Gastrocnemius medialis (tissue), 4 donors: ENCODE measurements at regions not wholly inside any gene's neighbourhood (a gene's known extent, or its start where the extent isn't known, plus 50 kb on each side); places are given as distances from the start of the nearest gene placed in this dataset.

Source experiments
- CTCF ChIP-seq, 5 experiments: fragments of 450-650 bp in 3 of 5; fragments of 200-600 bp in 2 of 5; sonication (generic) in 2 of 5; IDR thresholded peaks in 4 of 5; conservative IDR thresholded peaks in 1 of 5; 1 replicate in 4 of 5; 2 replicates in 1 of 5; pipeline ENCODE4 v1.5.1; 2016 to 2019; ENCODE audit warnings: antibody characterized with exemption in 5 of 5, mild to moderate bottlenecking in 3 of 5, moderate library complexity in 3 of 5
- POLR2A ChIP-seq, 2 donors: fragments of 450-650 bp; IDR thresholded peaks; one replicate each; pipeline ENCODE4 v1.6.1; 2017; ENCODE audit warnings: antibody characterized with exemption in 2 of 2, mild to moderate bottlenecking in 2 of 2, moderate library complexity in 2 of 2

DNA sequence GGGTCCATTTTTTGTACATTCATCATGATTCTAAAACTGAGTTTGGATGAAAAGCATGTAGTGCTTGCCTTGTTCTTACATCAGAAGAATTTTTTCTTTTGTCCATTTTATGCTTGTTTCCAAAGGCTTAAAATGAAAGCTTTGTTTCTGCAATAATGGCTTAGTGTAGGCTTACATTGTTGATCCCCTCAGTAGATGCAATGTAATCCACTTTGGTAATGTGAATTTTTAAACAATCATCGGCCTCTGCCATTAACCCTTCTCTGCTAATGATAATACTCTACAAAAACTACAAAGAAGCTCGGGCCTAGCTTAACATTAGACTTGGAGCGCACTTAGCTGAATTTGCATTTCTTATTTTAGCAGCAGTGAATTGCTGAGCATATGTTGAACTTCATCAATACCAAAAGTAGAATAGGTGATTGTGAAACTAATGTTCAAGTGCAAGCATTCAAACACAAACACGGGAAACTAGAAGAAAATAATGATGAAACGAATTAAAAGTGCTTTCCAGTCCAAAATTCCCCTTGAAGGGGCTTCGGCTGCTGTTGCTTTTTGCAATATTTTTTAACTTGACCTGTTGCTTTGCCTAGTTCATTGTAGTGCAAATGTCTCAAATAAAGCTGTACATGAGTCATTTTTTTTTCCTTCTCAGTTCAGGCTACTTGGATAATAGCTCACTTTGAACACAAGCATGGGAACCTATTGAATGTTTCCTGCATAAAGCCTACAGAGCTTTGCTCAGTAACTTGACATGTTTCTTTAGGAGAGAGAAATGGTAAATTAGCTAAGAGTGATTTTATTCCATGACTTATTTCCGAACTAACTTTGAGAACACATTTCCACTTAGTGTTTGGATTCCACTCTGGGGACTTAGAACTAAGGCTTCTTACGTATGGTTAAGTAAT is 66.5 kb downstream of the SLIT2 start:
- no peak for TF ChIP-seq POLR2A (IDR thresholded peaks at IDR 0.05)
- TF ChIP-seq CTCF (IDR thresholded peaks at IDR 0.05 in 4 of 5, conservative IDR thresholded peaks at IDR 0.05 in 1 of 5), result no peak
